ENCODE measurements at regions not wholly inside any gene's neighbourhood (a gene's known extent, or its start where the extent isn't known, plus 50 kb on each side); places are given as distances from the start of the nearest gene placed in this dataset.

GRCh38 chr3:153963012-153963411 lies 158.2 kb upstream of the ARHGEF26 start:
- TF ChIP-seq POLR2A (IDR thresholded peaks at IDR 0.05) (no peak), CTCF (IDR thresholded peaks at IDR 0.05) (no peak)

Data from adrenal gland (tissue), 5 donors.